Neuron (in vitro differentiated cells): ENCODE measurements at regions not wholly inside any gene's neighbourhood (a gene's known extent, or its start where the extent isn't known, plus 50 kb on each side); places are given as distances from the start of the nearest gene placed in this dataset.
"Not testable (repeated sequence)": the region's sequence is repeated elsewhere in the genome, so short reads cannot be mapped to it uniquely, and the experiment has no call there.

Source experiments
- H2AFZ ChIP-seq: one replicate; pipeline ENCODE4 v1.6.1; 2013; ENCODE audit warnings: low read depth, mild to moderate bottlenecking, inconsistent platforms, low read length, moderate library complexity
- H3K27me3 ChIP-seq: one replicate; pipeline ENCODE4 v1.6.1; 2013; ENCODE audit warnings: low read length; ENCODE audit not compliant: insufficient read depth
- H3K36me3 ChIP-seq: one replicate; pipeline ENCODE4 v1.6.1; 2013; ENCODE audit warnings: low read length; ENCODE audit not compliant: insufficient read depth
- H3K4me1 ChIP-seq: one replicate; pipeline ENCODE4 v1.6.1; 2013; ENCODE audit warnings: low read length; ENCODE audit not compliant: insufficient read depth
- H3K4me3 ChIP-seq: 2 replicates; pipeline ENCODE4 v1.5.1; 2013; ENCODE audit warnings: mild to moderate bottlenecking, low read length, moderate library complexity
- H3K9me3 ChIP-seq: one replicate; pipeline ENCODE4 v1.6.1; 2013; ENCODE audit warnings: low read length

GRCh38 chr5:109544873-109545272 lies 135.1 kb upstream of the PJA2 start:
- not testable (repeated sequence) for H3K4me1 ChIP-seq, H3K9me3 ChIP-seq, H3K27me3 ChIP-seq, H3K36me3 ChIP-seq, H3K4me3 ChIP-seq, H2AFZ ChIP-seq

- not testable (repeated sequence) for H2AFZ ChIP-seq, H3K4me1 ChIP-seq, H3K36me3 ChIP-seq, H3K27me3 ChIP-seq, H3K4me3 ChIP-seq, H3K9me3 ChIP-seq
Measured at GRCh38 chr5:109538692-109539091, 128.9 kb upstream of the PJA2 start.

- not testable (repeated sequence) for H3K4me1 ChIP-seq, H3K27me3 ChIP-seq, H2AFZ ChIP-seq, H3K4me3 ChIP-seq, H3K36me3 ChIP-seq, H3K9me3 ChIP-seq
Measured at GRCh38 chr5:109535090-109535489, 125.3 kb upstream of the PJA2 start.

- Histone ChIP-seq H3K4me3 (no peak overlapping the region), H3K9me3 (no peaks in the 10 kb centered on the region), H2AFZ (no peak overlapping the region), H3K36me3 (no peaks in the 10 kb centered on the region), H3K27me3 (no peaks in the 10 kb centered on the region), H3K4me1 (no peaks in the 10 kb centered on the region)
Measured at GRCh38 chr5:109533751-109534272, 124.0 kb upstream of the PJA2 start.

GRCh38 chr5:109532773-109533364 lies 123.1 kb upstream of the PJA2 start:
- no peaks in the 10 kb centered on the region for H3K27me3 ChIP-seq
- H3K4me1 ChIP-seq = no peaks in the 10 kb centered on the region
- no peaks in the 10 kb centered on the region for H3K36me3 ChIP-seq
- H3K9me3 ChIP-seq = no peaks in the 10 kb centered on the region
- no peak overlapping the region for H2AFZ ChIP-seq
- no peak overlapping the region for H3K4me3 ChIP-seq

GRCh38 chr5:109531262-109531661 lies 121.5 kb upstream of the PJA2 start:
- Histone ChIP-seq H3K4me3 (no peak overlapping the region), H3K27me3 (no peaks in the 10 kb centered on the region)

GRCh38 chr5:109529987-109530386 lies 120.2 kb upstream of the PJA2 start:
- Histone ChIP-seq H3K9me3 (no peaks in the 10 kb centered on the region), H3K36me3 (no peaks in the 10 kb centered on the region), H3K27me3 (no peaks in the 10 kb centered on the region), H3K4me1 (no peaks in the 10 kb centered on the region), H3K4me3 (no peak overlapping the region), H2AFZ (no peak overlapping the region)

More at GRCh38 chr5:109531262-109531661, 121.5 kb upstream of the PJA2 start:
- Histone ChIP-seq H3K4me1 (no peaks in the 10 kb centered on the region), H3K36me3 (no peaks in the 10 kb centered on the region), H2AFZ (no peak overlapping the region), H3K9me3 (no peaks in the 10 kb centered on the region)

- no peaks in the 10 kb centered on the region for H3K27me3 ChIP-seq
- no peak overlapping the region for H3K4me3 ChIP-seq
- no peak overlapping the region for H2AFZ ChIP-seq
- no peaks in the 10 kb centered on the region for H3K9me3 ChIP-seq
- no peaks in the 10 kb centered on the region for H3K36me3 ChIP-seq
- no peaks in the 10 kb centered on the region for H3K4me1 ChIP-seq
Measured at GRCh38 chr5:109529520-109529919, 119.7 kb upstream of the PJA2 start.

GRCh38 chr5:109524555-109524954 lies 114.8 kb upstream of the PJA2 start:
- no peaks in the 10 kb centered on the region for H3K27me3 ChIP-seq
- no peak overlapping the region for H2AFZ ChIP-seq
- H3K4me3 ChIP-seq = no peak overlapping the region
- H3K9me3 ChIP-seq = no peaks in the 10 kb centered on the region
- no peaks in the 10 kb centered on the region for H3K4me1 ChIP-seq
- H3K36me3 ChIP-seq = no peaks in the 10 kb centered on the region

- Histone ChIP-seq H2AFZ (no peak overlapping the region), H3K4me3 (no peak overlapping the region), H3K9me3 (no peaks in the 10 kb centered on the region), H3K27me3 (no peaks in the 10 kb centered on the region), H3K36me3 (no peaks in the 10 kb centered on the region), H3K4me1 (no peaks in the 10 kb centered on the region)
Measured at GRCh38 chr5:109524026-109524425, 114.3 kb upstream of the PJA2 start.

- Histone ChIP-seq H3K27me3 (no peaks in the 10 kb centered on the region), H3K36me3 (no peaks in the 10 kb centered on the region), H2AFZ (no peak overlapping the region), H3K4me1 (no peaks in the 10 kb centered on the region), H3K4me3 (no peak overlapping the region), H3K9me3 (no peaks in the 10 kb centered on the region)
Measured at GRCh38 chr5:109522404-109522803, 112.6 kb upstream of the PJA2 start.

- no peaks in the 10 kb centered on the region for H3K27me3 ChIP-seq
- H2AFZ ChIP-seq = no peak overlapping the region
- no peaks in the 10 kb centered on the region for H3K9me3 ChIP-seq
- H3K4me1 ChIP-seq = no peaks in the 10 kb centered on the region
- H3K4me3 ChIP-seq = no peak overlapping the region
- no peaks in the 10 kb centered on the region for H3K36me3 ChIP-seq
Measured at GRCh38 chr5:109519416-109519815, 109.6 kb upstream of the PJA2 start.

GRCh38 chr5:109516390-109516789 lies 106.6 kb upstream of the PJA2 start:
- Histone ChIP-seq H3K27me3 (no peaks in the 10 kb centered on the region), H3K9me3 (no peaks in the 10 kb centered on the region), H3K4me3 (no peak overlapping the region), H2AFZ (no peak overlapping the region), H3K36me3 (no peaks in the 10 kb centered on the region), H3K4me1 (no peaks in the 10 kb centered on the region)
